ENCODE measurements at regions not wholly inside any gene's neighbourhood (a gene's known extent, or its start where the extent isn't known, plus 50 kb on each side); places are given as distances from the start of the nearest gene placed in this dataset.

DNA sequence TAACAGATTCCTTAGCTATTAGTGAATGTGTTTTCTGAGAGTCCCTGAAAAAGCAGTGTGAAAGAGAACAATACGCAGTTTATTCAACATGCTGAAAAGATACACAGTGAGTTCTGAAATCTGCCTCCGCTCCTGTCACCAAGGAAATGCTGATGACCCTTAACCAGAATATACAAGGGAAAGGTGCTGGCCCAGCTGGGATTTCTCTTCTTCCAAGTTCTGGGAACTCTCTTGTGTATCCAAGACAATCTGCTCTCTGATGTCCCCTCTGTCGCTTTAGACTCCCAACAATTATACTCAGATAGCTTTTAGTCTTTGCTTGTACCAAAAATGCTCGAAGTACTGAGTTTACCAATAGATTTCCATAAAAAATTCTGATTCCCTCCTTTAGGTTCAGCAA, 214.9 kb downstream of the TMEM167A start:
- TF ChIP-seq, protein P1, sequence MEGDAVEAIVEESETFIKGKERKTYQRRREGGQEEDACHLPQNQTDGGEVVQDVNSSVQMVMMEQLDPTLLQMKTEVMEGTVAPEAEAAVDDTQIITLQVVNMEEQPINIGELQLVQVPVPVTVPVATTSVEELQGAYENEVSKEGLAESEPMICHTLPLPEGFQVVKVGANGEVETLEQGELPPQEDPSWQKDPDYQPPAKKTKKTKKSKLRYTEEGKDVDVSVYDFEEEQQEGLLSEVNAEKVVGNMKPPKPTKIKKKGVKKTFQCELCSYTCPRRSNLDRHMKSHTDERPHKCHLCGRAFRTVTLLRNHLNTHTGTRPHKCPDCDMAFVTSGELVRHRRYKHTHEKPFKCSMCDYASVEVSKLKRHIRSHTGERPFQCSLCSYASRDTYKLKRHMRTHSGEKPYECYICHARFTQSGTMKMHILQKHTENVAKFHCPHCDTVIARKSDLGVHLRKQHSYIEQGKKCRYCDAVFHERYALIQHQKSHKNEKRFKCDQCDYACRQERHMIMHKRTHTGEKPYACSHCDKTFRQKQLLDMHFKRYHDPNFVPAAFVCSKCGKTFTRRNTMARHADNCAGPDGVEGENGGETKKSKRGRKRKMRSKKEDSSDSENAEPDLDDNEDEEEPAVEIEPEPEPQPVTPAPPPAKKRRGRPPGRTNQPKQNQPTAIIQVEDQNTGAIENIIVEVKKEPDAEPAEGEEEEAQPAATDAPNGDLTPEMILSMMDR (IDR thresholded peaks at IDR 0.05) = no peak
- TF ChIP-seq POLR2AphosphoS5 (IDR thresholded peaks at IDR 0.05) (no peak), POLR2A (IDR thresholded peaks at IDR 0.05) (no peak)

Data from transverse colon (tissue), 4 donors.